Brain microvascular endothelial cell (primary cell): ENCODE measurements at regions not wholly inside any gene's neighbourhood (a gene's known extent, or its start where the extent isn't known, plus 50 kb on each side); places are given as distances from the start of the nearest gene placed in this dataset.
"Not testable (repeated sequence)": the region's sequence is repeated elsewhere in the genome, so short reads cannot be mapped to it uniquely, and the experiment has no call there.

ENCODE experiments used
- DNase-seq: peaks from one replicate; pipeline ENCODE4 v3.0.0-alpha.2; 2020
- H3K27ac ChIP-seq: fragments of 250-450 bp; sonication (Bioruptor Pico); 2 replicates; pipeline ENCODE4 v1.5.1; 2020; ENCODE audit warnings: mild to moderate bottlenecking, moderate library complexity
- H3K27me3 ChIP-seq: fragments of 250-450 bp; sonication (Bioruptor Pico); replicated peaks from 2 replicates; pipeline ENCODE4 v1.5.1; 2020; ENCODE audit warnings: mild to moderate bottlenecking
- H3K36me3 ChIP-seq: fragments of 250-450 bp; sonication (Bioruptor Pico); replicated peaks from 2 replicates; pipeline ENCODE4 v1.5.1; 2020; ENCODE audit warnings: mild to moderate bottlenecking
- H3K4me3 ChIP-seq: 2 replicates; pipeline ENCODE4 v1.5.1; 2011; ENCODE audit warnings: low read depth, mild to moderate bottlenecking, control low read depth, low read length, moderate library complexity
- in situ Hi-C: cut with HindIII; loops from 2 replicates; pipeline ENCODE4 v1.10.0; 2017; ENCODE audit warnings: low sequenced_read_pairs, low pct_ligation_motif_present
- TF ChIP-seq, protein P1 (sequence below): IDR thresholded peaks from 2 replicates; pipeline ENCODE4 v1.5.1; 2011; ENCODE audit warnings: low read depth, mild to moderate bottlenecking, moderate library complexity, low read length, control low read depth, inconsistent platforms; ENCODE audit errors: missing control alignments

DNA sequence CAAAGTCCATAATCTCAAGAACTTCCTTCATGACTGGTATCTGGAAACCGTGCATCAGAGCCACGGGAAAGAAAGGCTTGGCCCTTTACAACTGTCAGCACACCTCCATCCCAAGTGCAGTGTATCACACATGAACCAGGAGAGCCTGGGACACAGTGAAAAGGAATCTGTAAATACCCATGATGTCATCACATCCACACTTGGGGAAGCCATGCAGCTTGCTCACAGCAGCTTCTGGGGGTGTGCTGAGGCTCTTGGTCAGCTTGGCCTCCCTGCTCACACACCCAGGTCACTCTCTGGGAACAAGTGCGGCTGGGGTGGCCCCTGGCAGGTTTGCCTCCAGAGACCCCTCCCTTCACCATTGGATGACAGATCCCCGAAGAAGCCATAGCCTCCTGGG is 51.6 kb upstream of the ASAH2B start:
- H3K4me3 ChIP-seq, H3K27ac ChIP-seq, in situ Hi-C loops, H3K36me3 ChIP-seq, H3K27me3 ChIP-seq: not testable (repeated sequence)
- DNase-seq, result peak; percentile 1

DNA sequence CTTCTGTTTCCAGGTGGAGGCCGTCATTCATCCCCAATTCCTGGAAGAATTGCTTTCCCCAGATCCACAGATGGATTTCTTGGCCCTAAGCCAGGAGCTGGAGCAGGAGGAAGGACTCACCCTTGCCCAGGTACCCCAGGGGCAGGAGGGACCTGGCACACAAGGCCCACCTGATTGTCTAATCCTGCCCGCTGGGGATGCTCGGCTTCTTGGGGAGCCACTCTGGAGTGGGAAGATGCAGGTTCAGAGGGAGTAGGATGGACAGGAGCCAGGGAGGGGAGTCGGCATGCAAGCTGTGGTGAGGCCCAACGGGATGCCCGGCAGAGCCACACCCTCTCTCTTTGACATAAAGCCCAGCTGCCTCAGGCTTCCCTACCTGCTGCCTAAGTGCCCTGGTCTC is 55.4 kb upstream of the ASAH2B start:
- H3K27me3 ChIP-seq, in situ Hi-C loops, H3K36me3 ChIP-seq, H3K4me3 ChIP-seq, H3K27ac ChIP-seq, DNase-seq: not testable (repeated sequence)

GRCh38 chr10:50683198-50683751 is 56.5 kb upstream of the ASAH2B start:
- in situ Hi-C loops, H3K36me3 ChIP-seq, H3K27me3 ChIP-seq, H3K4me3 ChIP-seq, DNase-seq, H3K27ac ChIP-seq: not testable (repeated sequence)

GRCh38 chr10:50680606-50681005 is 56.9 kb upstream of the SGMS1 start:
- H3K27me3 ChIP-seq, in situ Hi-C loops, H3K4me3 ChIP-seq, H3K36me3 ChIP-seq, H3K27ac ChIP-seq, DNase-seq: not testable (repeated sequence)

GRCh38 chr10:50679149-50679548 is 55.4 kb upstream of the SGMS1 start:
- TF ChIP-seq, protein P1, sequence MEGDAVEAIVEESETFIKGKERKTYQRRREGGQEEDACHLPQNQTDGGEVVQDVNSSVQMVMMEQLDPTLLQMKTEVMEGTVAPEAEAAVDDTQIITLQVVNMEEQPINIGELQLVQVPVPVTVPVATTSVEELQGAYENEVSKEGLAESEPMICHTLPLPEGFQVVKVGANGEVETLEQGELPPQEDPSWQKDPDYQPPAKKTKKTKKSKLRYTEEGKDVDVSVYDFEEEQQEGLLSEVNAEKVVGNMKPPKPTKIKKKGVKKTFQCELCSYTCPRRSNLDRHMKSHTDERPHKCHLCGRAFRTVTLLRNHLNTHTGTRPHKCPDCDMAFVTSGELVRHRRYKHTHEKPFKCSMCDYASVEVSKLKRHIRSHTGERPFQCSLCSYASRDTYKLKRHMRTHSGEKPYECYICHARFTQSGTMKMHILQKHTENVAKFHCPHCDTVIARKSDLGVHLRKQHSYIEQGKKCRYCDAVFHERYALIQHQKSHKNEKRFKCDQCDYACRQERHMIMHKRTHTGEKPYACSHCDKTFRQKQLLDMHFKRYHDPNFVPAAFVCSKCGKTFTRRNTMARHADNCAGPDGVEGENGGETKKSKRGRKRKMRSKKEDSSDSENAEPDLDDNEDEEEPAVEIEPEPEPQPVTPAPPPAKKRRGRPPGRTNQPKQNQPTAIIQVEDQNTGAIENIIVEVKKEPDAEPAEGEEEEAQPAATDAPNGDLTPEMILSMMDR, result no peak
- Histone ChIP-seq H3K36me3 (no peaks in the 10 kb centered on the region), H3K27me3 (no peaks in the 10 kb centered on the region), H3K4me3 (no peak overlapping the region), H3K27ac (no peak overlapping the region)
- in situ Hi-C loops, result no loop called here
- DNase-seq, result no peak

DNA sequence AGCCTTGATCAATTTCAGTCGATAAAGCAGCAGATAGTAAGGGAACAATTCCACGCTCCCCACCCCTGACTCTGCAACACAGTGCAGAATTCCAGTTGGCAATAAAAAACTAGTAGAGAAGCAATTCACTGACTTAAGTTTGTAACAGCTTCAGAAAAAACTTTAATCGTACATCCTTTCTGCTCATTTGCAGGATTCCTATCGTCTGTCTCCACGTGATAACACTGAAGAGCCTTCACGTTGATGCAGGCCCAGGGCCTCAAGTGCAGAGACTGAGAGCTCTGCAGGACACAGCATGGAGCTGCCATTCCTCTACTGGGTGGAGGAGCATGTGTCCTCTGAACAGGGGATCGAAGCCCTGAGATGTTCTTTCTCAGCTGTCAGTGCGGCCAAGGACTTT is 51.8 kb upstream of the SGMS1 start:
- DNase-seq, H3K27me3 ChIP-seq, in situ Hi-C loops, H3K27ac ChIP-seq, H3K36me3 ChIP-seq, H3K4me3 ChIP-seq: not testable (repeated sequence)

- in situ Hi-C loops, result no loop called here
- Histone ChIP-seq H3K4me3 (no peak overlapping the region), H3K27ac (no peak overlapping the region), H3K27me3 (no peaks in the 10 kb centered on the region), H3K36me3 (no peaks in the 10 kb centered on the region)
- DNase-seq, result no peak
- TF ChIP-seq, protein P1, result no peak
Measured at GRCh38 chr10:50674469-50675254, 50.9 kb upstream of the SGMS1 start.
